Stimulated activated CD8-positive, alpha-beta memory T cell treated with anti-CD3 and anti-CD28 coated beads, Interleukin-7, amount 100 ng/mL, for 4 hours (primary cell): ENCODE measurements at regions not wholly inside any gene's neighbourhood (a gene's known extent, or its start where the extent isn't known, plus 50 kb on each side); places are given as distances from the start of the nearest gene placed in this dataset.

Experiments used
- DNase-seq, 2 donors: peaks; one replicate each; pipeline ENCODE4 v3.0.0-alpha.2; 2020; ENCODE audit warnings: low read depth in 2 of 2

- no peak for DNase-seq
Measured at GRCh38 chr12:94062796-94063635, 85.4 kb upstream of the PLXNC1 start.

- DNase-seq = no peak
Measured at GRCh38 chr12:94070520-94070919, 77.9 kb upstream of the PLXNC1 start.

DNA sequence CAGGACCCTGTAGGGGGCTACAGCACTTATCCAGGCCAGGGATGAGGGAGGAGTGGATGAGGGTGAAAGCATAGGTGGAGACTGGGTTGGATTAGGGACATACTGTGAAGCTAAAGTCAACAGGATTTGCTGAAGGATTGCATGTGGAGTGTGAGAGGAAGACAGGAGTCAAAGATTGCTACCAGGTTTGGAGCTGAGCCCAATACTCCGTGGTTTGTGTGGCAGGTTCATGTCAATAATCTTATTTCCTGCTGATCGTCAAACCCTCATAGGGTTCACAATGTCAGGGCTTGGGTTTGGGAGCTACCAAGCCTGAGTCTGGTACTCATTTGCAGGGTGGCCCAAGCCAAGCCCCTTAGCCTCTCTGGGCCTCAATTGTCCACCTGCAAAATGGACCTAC is 77.1 kb upstream of the PLXNC1 start:
- no peak for DNase-seq

GRCh38 chr12:94073441-94074051 is 74.8 kb upstream of the PLXNC1 start:
- DNase-seq = no peak

- no peak for DNase-seq
Measured at GRCh38 chr12:94074216-94074979, 74.0 kb upstream of the PLXNC1 start.

DNA sequence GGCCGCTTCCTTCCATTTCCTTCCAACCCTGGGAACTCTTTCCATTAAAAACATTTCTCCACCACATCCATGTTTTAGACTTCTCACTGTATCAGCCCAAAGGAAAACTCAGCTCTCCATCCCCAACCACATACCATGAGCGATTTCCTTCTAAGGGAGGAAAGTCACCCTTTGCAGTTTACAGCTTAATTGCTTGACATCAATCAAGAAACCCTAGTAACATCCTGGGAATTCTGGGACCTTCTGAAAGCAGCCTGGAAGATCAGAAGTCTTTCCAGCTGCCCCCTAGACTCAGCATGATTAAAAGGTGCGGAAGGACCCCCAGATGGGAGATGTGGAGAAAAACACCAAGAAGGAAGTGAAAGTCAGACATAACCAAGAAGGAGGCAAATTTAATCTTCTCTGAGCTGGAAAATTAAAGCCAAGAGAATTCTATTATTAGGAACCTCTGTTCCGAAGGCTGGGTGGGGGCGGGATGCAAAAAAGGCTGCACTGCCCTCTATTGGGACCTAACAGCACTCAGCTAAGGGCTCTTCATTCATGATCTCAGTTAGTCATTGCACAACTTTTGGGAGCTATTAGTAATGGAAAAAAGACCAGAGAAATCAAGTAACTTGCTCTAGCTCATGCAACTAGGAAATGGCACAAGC is 73.3 kb upstream of the PLXNC1 start:
- DNase-seq = no peak

DNA sequence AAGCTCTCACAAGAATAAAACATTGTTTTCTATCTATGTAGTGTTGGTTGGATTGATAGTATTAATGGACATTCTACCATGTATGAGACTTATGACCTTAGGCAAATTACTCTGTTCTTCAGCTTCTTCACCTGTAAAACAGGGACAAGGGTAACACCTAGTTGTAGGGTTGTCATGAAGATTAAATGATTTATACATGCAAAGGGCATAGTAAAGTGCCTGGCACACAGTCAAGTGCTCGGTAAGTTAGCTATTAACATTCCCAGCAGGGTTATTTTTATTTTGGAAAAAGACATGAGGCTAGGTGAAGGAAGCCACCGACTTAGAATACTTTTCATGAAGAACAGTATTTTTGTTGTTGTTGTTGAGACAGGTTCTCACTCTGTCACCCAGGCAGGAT is 71.2 kb upstream of the PLXNC1 start:
- no peak for DNase-seq

DNA sequence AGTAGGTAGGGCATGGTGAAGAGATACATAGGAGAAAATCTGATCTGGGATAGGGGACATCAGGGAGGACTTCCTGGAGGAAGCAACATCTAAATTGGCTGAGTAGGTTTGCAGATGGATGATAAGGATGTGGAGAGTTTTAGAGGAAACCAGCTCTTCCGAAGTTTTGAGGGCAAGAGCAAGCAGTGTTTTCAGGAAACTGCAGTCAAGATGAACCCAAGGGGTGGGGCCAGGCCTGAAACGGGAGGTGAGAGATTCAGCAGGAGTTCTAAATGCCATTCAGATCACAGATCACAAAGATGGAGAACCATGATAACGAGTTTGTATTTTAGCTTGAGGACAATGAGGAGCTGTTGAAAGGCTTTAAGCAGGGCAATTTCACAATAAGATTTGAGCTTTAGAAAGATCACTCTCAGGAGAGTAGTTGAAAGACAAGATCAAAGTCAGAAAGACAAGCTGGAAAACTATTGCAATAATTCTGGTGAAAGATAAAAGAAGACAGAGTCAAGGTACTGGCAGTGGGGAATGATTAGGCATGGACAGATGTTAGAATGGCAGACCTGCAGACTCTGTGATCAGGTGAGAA is 70.1 kb upstream of the PLXNC1 start:
- DNase-seq = no peak

DNA sequence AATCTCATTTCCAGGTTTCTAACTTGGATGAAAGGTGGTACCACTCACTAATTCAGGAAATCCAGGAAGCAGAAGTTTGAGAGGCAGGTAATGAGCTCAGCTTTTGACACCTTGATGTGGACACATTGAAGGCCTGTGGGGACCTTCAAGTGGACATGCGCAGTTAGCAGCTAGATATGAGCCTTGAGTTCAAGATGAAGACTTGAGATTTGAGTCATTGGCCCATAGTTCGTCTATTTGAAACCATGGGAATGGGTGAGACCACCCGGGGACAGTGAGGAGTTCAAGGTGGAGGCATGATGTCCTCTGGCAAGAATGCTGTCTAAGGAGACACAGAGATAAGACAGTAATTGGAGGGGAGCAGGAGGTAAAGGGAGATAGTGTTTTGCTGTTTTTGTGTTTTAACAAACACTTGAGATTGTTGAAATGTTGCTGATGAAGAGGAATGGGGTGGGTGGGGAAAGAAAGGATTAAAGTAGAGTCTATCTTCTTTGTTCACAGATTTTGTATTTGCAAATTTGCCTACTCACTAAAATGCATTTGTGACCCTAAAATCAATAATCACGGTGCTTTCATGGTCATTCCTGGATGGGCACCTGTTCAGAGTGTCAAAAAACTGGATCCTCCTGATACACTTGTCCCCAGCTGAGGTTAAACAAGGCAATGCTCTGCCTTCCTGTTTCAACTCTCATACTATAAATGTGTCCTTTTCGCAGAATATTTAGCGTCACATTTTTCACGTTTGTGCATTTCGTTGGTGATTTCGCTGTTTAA is 69.5 kb upstream of the PLXNC1 start:
- DNase-seq = no peak

DNA sequence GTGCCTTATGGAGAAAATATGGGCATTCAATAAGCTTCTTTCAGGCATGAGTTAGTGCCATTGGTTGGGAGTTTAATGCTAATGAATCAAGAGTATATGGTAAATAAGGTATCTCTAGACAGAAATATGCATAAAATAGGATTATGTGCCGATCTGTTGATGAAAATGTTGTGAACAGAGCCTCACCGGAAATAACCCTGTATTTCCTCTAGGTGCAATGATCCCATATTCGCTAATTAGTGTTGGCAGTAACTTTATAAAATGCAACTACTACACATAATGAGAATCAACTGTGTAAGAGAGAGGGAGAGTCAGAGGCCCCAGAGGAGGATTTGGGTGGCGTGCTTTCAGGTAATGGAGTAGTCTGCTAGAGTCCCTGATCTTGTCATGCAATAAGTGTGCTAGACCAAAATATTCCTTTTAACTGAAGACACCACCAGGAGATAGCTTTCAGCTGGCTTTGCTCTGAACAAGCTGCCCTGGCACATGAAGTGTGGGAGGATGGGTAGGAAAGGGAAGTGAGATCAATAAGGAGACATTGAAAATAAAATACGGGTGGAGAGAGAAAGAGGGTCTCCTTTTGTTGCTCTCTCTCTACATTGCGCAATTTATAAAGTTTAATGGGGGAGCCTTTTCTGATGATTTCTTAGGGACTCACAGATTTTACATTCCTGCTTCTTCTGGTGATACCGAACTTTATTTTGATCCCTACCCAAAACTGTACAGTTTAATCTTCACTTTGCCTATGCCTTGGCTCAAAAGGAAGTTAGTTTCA is 68.6 kb upstream of the PLXNC1 start:
- DNase-seq = no peak

- no peak for DNase-seq
Measured at GRCh38 chr12:94080341-94081009, 67.9 kb upstream of the PLXNC1 start.

DNA sequence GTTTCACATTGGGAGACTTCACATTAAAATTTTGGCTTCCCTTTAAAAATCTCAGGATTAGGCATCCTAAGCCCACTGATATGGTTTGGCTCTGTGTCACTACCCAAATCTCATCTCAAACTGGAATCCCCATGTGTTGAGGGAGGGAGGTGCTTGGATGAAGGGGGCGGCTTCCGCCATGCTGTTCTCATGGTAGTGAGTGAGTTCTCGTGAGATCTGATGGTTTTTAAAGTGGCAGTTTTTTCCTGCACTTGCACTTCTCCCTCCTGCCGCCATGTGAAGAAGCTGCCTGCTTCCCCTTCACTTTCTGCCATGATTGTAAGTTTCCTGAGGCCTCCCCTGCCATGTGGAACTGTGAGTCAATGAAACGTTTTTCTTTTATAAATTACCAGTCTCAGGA is 65.7 kb upstream of the PLXNC1 start:
- DNase-seq = no peak

DNA sequence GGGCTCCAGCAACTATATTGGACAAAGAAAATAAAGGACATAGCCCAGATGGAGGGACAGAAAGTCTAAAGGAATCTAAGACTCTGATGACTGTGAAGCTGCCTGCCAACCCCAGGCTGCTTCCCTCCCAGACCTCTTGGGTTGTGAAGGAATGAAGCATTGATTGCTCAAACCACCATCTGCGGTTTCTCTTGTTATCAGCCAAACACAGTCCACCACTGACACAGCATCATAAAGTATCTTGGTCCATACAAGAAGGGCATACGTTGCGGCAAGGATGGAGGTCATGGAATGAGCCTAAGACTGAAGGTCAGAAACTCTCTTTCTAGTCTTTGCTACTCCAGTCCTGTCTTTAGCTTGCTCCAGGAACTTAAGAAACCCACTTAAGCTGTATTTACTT is 58.5 kb upstream of the PLXNC1 start:
- DNase-seq = no peak

- DNase-seq = no peak
Measured at GRCh38 chr12:94091624-94092023, 56.8 kb upstream of the PLXNC1 start.

DNA sequence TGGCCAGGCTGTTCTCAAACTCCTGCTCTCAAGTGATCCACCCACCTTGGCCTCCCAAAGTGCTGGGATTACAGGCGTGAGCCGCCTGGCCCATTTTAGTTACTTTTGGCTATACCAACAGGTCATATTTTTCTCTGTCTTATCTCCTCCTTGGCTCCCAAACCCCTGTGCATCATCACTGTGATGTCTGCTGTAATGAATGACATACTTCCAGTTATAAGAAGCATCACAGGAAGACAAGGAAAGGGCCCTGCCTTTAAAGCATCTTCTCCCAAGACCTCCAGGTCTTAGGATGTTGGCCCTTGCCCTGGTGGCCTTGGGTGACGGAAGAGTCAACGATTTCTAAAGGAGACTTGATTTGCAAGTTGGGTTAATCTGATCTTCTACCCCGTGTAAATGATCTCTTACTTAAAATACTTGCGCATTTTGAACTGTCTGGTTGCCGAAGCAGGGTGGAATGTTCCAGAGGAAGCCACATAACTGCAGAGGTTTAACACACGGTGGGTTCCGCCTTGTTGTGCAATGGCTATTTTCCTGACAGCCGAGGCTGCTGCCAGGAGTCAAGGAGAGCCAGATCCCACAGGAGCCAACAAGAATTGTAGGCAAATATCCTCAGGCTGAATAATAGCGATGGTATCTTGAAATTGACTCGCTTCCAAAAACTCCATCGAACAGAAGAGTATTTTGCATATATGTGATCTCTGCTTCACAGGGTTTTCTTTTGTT is 55.7 kb upstream of the PLXNC1 start:
- no peak for DNase-seq

DNA sequence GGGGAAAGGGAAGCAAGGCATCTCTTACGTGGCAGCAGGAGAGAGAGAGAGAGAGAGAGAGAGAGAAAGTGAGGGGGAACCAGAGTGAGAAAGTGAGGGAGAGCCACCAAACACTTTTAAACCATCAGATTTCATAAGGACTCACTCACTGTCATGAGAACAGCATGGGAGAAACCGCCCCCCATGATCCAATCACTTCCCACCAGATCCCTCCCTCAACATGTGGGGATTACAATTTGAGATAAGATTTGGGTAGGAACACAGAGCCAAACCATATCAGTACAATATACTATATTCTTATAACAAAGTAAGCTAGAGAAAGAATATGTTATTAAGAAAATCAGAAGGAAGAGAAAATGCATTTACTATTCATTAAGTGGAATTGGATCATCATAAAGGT is 53.7 kb upstream of the PLXNC1 start:
- no peak for DNase-seq

DNA sequence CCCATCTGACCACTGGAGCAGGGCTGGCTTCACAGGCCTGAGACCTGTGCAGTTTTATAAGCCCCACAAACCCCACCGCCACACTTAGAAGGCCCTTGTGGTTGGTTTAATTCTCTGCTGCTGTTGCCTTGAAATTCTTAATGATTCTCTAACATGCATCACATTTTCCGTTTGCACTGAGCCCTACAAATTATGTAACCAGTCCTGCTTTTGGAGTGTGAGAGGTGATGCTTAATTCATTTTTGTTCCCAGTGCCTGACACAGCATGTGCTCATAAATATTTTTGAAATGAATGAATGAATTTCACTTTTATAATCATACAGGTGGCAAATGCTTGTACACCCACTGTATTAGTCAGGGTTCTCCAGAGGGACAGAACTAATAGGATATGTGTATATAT is 52.8 kb upstream of the PLXNC1 start:
- no peak for DNase-seq

DNA sequence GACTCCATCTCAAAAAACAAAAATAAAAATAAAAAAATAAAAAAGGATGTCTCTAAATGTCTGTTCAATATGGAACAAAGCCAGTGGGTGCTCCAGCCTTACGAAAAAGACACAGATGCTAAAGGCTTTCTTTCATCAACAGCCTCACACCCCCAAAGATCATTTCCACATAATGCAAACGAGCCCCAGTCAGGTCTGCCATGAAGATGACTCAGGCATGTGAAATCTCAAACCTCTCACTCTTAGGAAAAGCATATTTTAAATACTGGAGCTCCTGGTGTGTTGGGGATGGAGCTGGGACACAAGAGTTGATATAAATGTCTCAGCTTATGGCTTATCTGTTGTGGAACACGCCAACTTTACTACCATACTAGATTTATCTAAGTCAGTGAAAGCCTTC is 49.9 kb upstream of the PLXNC1 start:
- no peak for DNase-seq
